NCI-H748 (cell line): ENCODE measurements at regions not wholly inside any gene's neighbourhood (a gene's known extent, or its start where the extent isn't known, plus 50 kb on each side); places are given as distances from the start of the nearest gene placed in this dataset.
A peak's percentile ranks its signal among the peaks of the same experiment; 100 is the strongest.

Experiments
- DNase-seq: peaks from one replicate; lab custom pipeline; 2025; ENCODE audit not compliant: unreplicated experiment; lab: John Stamatoyannopoulos, UW

- no peak for DNase-seq
These were observed 151.3 kb upstream of the IRX2 start for GRCh38 chr5:2902742-2903297.

DNA sequence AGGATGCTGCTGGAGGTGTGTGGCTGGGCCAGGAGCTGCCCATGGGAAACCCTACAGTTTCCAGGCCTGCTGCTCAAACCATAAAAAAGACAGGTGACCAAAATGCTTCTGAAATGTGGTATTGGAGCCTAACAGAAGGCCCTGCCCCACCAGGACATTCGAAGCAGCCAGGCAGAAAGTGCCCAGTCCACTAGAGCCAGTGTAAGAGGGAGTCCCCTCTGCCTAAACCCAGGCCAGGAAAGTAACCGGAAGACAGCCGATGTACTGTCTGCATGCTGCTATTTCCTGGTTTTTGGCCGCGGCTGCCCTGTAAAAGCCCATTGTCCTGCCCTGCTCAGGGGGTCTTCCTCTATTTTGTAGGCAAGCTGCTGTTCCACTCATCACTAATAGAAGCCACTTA lies 150.7 kb upstream of the IRX2 start:
- no peak for DNase-seq

- DNase-seq = no peak
These were observed 150.0 kb upstream of the IRX2 start for GRCh38 chr5:2901511-2901910.

DNA sequence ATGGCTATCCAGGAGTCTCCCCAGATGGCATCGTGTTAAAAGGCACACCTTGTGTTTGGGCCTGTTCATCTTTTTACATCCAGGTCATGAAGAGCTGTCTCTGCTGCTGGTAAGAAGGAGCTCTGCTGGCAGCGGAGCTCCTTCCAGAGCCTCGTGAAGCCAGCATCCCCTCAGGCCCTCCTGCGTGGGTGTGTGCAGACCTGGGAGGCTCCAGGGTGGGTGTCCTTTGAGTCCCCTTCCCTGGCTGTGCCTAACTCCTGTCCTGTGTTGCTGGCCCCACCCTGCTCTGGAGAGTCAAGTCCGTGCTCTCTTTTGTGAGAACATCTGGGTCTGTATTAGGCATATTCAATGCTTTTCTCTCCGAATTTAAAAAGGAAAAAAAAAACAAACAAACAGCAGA lies 149.6 kb upstream of the IRX2 start:
- no peak for DNase-seq

- DNase-seq = no peak
These were observed 148.9 kb upstream of the IRX2 start for GRCh38 chr5:2900360-2900759.

DNA sequence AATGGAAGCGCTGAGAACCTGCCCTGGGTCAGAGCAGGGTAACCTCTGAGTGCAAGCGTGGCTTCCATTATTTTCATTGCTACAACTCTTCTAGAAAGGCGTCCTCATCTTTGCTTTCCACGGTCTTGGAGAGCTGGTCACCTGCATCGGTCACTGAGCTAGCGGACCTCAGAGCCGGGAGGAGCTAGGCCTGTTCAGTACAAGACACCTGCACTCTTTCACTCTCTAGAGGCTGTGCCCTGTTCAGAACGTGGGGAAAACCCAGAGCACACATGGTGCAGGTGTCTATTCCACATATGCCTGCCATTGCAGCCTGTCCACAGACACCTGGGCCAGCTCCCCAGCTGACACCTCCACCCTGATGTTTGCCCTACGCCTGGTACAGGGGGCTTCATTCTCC lies 147.8 kb upstream of the IRX2 start:
- no peak for DNase-seq

DNA sequence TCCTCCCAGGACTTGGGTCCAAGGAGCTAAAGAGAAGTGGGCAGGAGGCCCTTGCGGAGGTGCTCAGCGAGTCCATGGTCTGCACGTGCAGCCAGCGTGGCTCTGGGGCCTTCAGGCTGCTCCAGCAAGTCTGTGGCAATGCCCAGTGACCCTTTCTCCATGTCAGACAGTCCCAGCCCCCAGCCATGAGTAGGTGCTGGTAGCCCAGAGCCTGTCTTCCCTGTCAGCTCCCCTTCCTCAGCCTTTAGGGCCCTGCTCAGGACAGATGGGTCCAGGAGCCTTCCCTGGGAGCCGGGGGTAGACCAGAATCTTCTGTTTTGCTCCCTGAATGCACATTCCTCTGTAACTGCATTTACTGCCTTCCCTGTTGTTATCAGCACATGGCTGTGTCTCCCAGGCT lies 147.2 kb upstream of the IRX2 start:
- no peak for DNase-seq

GRCh38 chr5:2897276-2897961 lies 145.9 kb upstream of the IRX2 start:
- DNase-seq = no peak

DNA sequence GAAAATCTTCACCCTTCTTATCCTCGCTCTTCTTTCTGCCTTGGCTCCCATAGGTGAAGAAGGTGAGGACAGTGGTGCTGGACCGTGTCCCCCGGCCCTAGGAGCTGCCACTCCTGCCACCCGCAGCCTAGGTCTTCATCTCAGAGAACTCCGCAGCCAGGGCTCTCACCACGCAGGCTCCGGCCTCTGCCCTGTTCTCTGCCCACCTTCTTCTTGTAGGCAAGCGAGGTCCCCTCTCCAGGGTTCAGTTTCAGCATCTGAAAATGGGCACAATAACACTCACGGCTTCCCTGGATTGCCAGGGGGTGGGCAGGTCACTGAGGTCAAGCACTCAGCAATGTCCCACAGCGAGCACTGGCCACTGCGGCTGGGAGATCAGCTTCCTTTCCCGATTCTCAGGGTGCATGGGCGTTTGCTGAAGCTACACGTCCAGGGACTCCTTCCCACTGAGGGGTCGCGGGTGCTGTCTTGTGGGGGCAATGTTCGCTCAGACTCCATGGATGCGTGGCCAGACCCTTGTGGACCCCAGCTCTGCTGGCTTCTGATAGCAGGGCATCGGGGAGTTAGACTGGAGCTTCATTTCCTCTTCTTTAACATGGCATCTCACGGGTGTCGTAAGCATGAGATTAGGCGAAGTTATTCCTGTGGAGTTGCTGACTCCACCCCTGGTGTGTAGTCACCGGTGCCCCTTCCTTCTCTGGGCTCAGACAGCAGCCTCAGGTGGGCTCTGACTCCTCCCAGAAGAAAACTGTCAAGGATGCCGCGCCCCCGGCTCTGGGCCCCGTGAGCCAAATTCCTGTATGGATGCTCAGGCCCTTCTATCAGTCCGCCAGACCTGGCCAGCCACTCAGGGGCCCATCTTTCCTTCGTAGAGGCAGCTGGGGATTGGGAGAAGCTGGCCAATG lies 145.1 kb upstream of the IRX2 start:
- no peak for DNase-seq

GRCh38 chr5:2895876-2896275 lies 144.4 kb upstream of the IRX2 start:
- DNase-seq = no peak

- no peak for DNase-seq
These were observed 143.7 kb upstream of the IRX2 start for GRCh38 chr5:2895196-2895595.

DNA sequence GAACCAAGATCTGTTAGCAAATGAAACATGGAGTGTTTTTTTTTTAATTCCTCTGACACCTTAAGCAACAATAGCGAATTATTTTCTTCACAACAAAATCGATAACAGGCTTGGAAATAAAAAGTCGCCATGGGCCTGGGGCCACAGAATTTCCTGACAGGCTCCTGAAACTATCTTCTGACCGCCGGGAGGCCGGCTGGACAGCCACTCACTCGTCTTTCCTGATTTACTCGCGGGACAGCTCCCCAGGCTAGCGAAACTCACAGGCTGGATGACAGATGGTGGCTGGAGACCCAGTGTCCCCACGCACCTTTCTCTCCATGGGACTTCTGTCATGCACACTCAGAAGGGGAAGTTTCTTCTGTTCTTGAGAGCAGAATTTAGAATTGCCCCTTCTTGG lies 143.3 kb upstream of the IRX2 start:
- DNase-seq = no peak

DNA sequence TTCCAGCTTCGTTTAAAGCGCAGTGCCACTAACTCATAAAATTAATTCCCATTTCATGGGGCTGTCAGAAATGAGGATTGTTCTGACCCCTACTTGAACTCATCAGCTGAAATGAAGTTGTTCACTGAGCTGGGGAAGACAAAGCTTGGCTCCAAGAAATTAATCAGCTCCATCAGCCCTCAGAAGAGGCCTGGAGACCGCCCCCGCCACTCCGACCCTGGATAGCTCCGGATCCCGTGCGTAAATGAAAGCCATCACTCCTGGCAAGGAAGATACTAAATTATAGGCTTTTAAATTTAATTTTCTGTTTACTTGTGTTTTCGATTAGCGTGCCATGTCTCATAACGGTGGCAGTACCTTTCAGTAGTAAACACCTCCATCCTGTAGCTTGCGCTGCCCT lies 142.8 kb upstream of the IRX2 start:
- DNase-seq = no peak

DNA sequence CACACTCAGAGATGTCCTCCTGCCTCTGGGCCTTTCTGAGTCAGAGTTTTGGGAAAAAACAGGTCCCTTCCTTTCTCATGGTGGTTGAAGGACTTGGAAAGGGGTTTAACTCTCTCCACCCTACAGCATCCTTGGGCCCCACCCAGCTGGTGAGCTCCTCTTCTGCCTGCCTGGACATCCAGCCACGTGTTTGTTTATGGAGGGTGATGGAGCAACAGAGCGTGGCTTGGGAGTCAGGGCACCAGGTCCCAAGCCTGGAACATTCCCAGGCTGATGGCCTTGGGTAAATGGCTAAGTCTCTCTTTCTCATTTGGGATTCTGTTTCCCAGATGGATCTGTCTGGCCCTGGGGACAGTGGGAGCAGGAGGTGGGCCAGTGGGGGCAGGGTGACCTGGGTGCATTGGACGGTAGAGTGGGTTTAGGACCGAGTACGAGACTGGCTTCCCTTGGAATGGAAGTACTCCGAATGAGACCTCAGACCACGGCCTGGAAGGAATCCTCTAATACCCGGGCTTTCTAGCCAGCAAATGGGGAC lies 141.1 kb upstream of the IRX2 start:
- no peak for DNase-seq

- DNase-seq = no peak
These were observed 140.3 kb upstream of the IRX2 start for GRCh38 chr5:2891781-2892180.

DNA sequence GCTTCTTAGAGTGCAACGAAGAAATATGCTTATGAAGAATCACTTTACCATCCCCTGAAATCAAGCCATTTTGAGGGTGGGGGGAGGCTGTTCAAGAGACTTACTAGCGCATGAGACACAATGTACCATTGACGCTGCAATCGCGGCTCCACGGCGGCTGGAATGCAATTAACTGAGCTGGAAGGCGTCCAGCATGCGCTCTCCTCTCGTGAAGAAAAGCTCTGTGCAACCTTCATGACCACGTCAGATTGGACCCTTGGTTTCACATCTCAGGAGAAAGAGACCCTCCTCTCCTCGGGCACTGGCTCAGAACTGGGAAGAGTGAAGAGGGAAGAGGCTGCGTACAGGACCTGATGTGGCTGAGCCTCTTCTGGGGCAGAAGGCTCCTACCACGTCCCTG lies 138.5 kb upstream of the IRX2 start:
- peak; percentile 61 for DNase-seq

- no peak for DNase-seq
These were observed 137.1 kb upstream of the IRX2 start for GRCh38 chr5:2888520-2889060.

- DNase-seq = peak; percentile 53
These were observed 136.2 kb upstream of the IRX2 start for GRCh38 chr5:2887481-2888348.

DNA sequence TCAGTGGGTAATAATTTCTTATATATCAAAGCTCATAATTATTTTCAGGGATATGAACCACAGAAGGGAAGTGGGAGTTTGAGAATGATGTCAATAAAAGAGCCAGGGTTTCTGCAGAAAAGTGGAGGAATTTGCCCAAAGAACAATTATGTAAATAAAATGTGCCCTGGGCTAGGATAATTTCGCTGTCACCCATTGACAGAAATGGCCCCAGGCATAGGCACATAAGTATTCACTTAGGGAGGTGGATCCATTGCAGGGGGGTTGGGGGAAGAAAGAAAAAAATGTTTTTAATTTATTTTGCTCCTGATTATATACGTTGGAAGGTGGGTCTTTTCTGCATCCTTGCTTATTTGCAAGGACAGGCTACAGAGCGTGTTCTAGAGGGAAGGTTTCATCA lies 135.1 kb upstream of the IRX2 start:
- no peak for DNase-seq

DNA sequence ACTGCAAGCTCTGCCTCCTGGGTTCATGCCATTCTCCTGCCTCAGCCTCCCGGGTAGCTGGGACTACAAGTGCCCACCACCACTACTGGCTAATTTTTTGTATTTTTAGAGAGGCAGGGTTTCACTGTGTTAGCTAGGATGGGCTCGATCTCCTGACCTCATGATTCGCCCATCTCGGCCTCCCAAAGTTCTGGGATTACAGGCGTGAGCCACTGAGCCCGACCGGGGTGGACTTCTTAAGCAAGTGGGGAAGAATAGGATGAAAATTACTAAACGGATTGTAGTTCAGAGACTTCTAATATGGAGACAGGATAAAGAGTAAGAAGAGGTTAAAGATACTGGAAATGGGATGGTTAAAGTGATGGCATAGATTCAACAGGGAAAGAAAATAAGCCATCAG lies 132.3 kb upstream of the IRX2 start:
- no peak for DNase-seq

DNA sequence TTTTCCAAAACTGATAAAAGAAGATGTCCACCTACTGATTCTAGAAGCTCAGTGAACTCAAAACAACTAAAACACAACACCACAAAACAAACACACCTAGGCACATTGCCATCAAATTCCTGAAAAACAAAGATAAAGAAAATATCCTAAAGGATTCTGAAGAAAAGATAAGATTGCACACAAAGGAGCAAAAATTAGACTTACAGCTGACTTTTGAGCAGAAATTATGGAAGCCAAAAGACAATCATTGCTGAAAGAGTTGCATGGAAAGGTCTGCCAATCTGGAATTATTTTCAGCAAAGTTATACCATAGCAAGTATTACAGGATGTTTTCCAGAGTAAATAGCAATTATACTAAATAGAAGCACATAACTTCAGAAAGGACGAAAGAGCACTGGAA lies 128.2 kb upstream of the IRX2 start:
- DNase-seq = peak; percentile 47
